ENCODE measurements at regions not wholly inside any gene's neighbourhood (a gene's known extent, or its start where the extent isn't known, plus 50 kb on each side); places are given as distances from the start of the nearest gene placed in this dataset.

- TF ChIP-seq CTCF (IDR thresholded peaks at IDR 0.05; ENCODE audit: low read depth, low read length) (no peak), EZH2phosphoT487 (IDR thresholded peaks at IDR 0.05; ENCODE audit: low read depth) (no peak)
Measured at GRCh38 chr9:19656704-19657103, 132.1 kb downstream of the SLC24A2 start.

Data from OCI-LY3 (cell line).